Heart left ventricle (tissue), 16 donors: ENCODE measurements at regions not wholly inside any gene's neighbourhood (a gene's known extent, or its start where the extent isn't known, plus 50 kb on each side); places are given as distances from the start of the nearest gene placed in this dataset.
"Not testable (repeated sequence)": the region's sequence is repeated elsewhere in the genome, so short reads cannot be mapped to it uniquely, and the experiment has no call there.

Experiments
- ATAC-seq, 4 donors: fragments of 200-7000 bp; cut with Tn5 transposase; one replicate each; pipeline ENCODE4 v1.9.1; 2020 to 2022; ENCODE audit warnings: moderate library complexity in 4 of 4, mild to moderate bottlenecking in 3 of 4, moderate number of reproducible peaks in 1 of 4
- DNase-seq, 5 donors: peaks; one replicate each; pipeline ENCODE4 v3.0.0-alpha.2; 2020
- H3K27ac ChIP-seq, 12 donors: fragments of 200-600 bp; sonication (generic) in 4 of 12; one replicate each; pipeline versions ENCODE4 v1.5.0 to v1.8.0; 2016 to 2022; ENCODE audit warnings: mild to moderate bottlenecking in 2 of 12
- H3K27me3 ChIP-seq, 9 donors: fragments of 200-600 bp; sonication (generic) in 2 of 9; one replicate each; pipeline versions ENCODE4 v1.5.1 to v1.8.0; 2016 to 2022; ENCODE audit warnings: mild to moderate bottlenecking in 3 of 9
- H3K36me3 ChIP-seq, 9 donors: fragments of 200-600 bp; sonication (generic) in 2 of 9; one replicate each; pipeline versions ENCODE4 v1.5.0 to v1.8.0; 2018 to 2022; ENCODE audit warnings: mild to moderate bottlenecking in 2 of 9
- H3K4me1 ChIP-seq, 12 donors: fragments of 200-600 bp; sonication (generic) in 4 of 12; one replicate each; pipeline versions ENCODE4 v1.5.0 to v1.8.0; 2016 to 2022; ENCODE audit warnings: mild to moderate bottlenecking in 3 of 12
- H3K4me3 ChIP-seq, 12 donors: fragments of 200-600 bp; sonication (generic) in 4 of 12; one replicate each; pipeline versions ENCODE4 v1.5.0 to v1.8.0; 2017 to 2022; ENCODE audit warnings: mild to moderate bottlenecking in 9 of 12, moderate library complexity in 4 of 12
- H3K9me3 ChIP-seq, 12 donors: fragments of 200-600 bp; sonication (generic) in 4 of 12; one replicate each; pipeline versions ENCODE4 v1.5.0 to v1.8.0; 2016 to 2022; ENCODE audit warnings: mild to moderate bottlenecking in 1 of 12
- WGBS, 4 donors: extraction: QIAGEN DNeasy Blood & Tissue Kit in 2 of 4; methylation state at CpG; one replicate each; pipeline versions ENCODE4 v1.1.5 to v1.1.7; 2013 to 2018; 5-methylcytosine and 5-hydroxymethylcytosine counted together
- intact Hi-C, 10 donors: fragments of 100-400 bp; cut with DNase I; formaldehyde crosslinking; loops; one replicate each; pipeline versions ENCODE4 v1.11.1 to v1.14.2; 2022
- donor health status: ischemic (EF 13 %, LVEDD 7.1; RV severe dilation, severe dysfunction).
- donor health status: healthy with polysubstance abuse.
- donor health status: DM: no; HTN: yes; CAD: no.
- donor health status: DM: no; HTN: no; CAD: no.
- donor health status: ischemic (EF 25% LVEDD 6.9; RV normal size, moderate dysfunction).
- donor health status: ischemic (EF 25% LVEDD 5.7; RV mildly dilated, moderate dysfunction).
- donor health status: healthy.
- donor health status: DM: yes; HTN: yes; CAD: no.
- donor health status: ischemic (EF 35%, LVEDD 5.7; RV mildly dilated, moderate dysfunction).
- donor health status: nonischemic (EF 11% LVEDD 7.7; RV severe dilation, severe dysfunction).
- donor health status: DM: yes; HTN: yes; CAD: no.
- donor health status: PGD.
- donor health status: ischemic (EF 29% LVEDD 5.4; RV normal size, mild dysfunction).
- donor health status: nonischemic (EF 23%, LVEDD 6.1; RV moderate dilation, normal function).

GRCh38 chrY:17511984-17512383, 368.0 kb downstream of the CDY2B start:
- H3K36me3 ChIP-seq, intact Hi-C loops, DNase-seq, H3K4me3 ChIP-seq, H3K4me1 ChIP-seq, H3K27ac ChIP-seq, H3K27me3 ChIP-seq, H3K9me3 ChIP-seq, ATAC-seq: not testable (repeated sequence)
- WGBS, 4 donors: no CpG with 5 or more reads among the region's 3 CpGs

- H3K9me3 ChIP-seq, H3K27me3 ChIP-seq, H3K4me3 ChIP-seq, H3K4me1 ChIP-seq, H3K27ac ChIP-seq, intact Hi-C loops, H3K36me3 ChIP-seq, ATAC-seq, DNase-seq: not testable (repeated sequence)
- no CpG with 5 or more reads among the region's 1 CpG for WGBS, 4 donors
Measured at GRCh38 chrY:17511476-17511875, 368.5 kb downstream of the CDY2B start.

- H3K4me3 ChIP-seq, H3K9me3 ChIP-seq, ATAC-seq, DNase-seq, H3K27me3 ChIP-seq, intact Hi-C loops, H3K4me1 ChIP-seq, H3K36me3 ChIP-seq, H3K27ac ChIP-seq: not testable (repeated sequence)
- WGBS, 4 donors: no CpG with 5 or more reads among the region's 2 CpGs
Measured at GRCh38 chrY:17505834-17506233, 374.2 kb downstream of the CDY2B start.

GRCh38 chrY:17484763-17485162, 395.3 kb downstream of the CDY2B start:
- intact Hi-C loops, H3K36me3 ChIP-seq, H3K4me1 ChIP-seq, H3K4me3 ChIP-seq, H3K9me3 ChIP-seq, DNase-seq, H3K27ac ChIP-seq, H3K27me3 ChIP-seq: not testable (repeated sequence)
- ATAC-seq: peak in 1 of 4 donors; percentile 68

GRCh38 chrY:17484157-17484556, 395.9 kb downstream of the CDY2B start:
- H3K4me1 ChIP-seq, intact Hi-C loops, H3K9me3 ChIP-seq, H3K27me3 ChIP-seq, H3K36me3 ChIP-seq, DNase-seq, H3K27ac ChIP-seq, H3K4me3 ChIP-seq: not testable (repeated sequence)
- no CpG with 5 or more reads among the region's 2 CpGs for WGBS, 4 donors
- ATAC-seq: peak in 1 of 4 donors; percentile 39

GRCh38 chrY:17481389-17482022, 398.5 kb downstream of the CDY2B start:
- no CpG with 5 or more reads among the region's 15 CpGs for WGBS, 4 donors

GRCh38 chrY:17472068-17472467, 408.0 kb downstream of the CDY2B start:
- DNase-seq, H3K27me3 ChIP-seq, H3K4me1 ChIP-seq, H3K9me3 ChIP-seq, H3K36me3 ChIP-seq, H3K27ac ChIP-seq, H3K4me3 ChIP-seq, ATAC-seq, intact Hi-C loops: not testable (repeated sequence)
- WGBS, 4 donors: no CpG with 5 or more reads among the region's 3 CpGs

More at GRCh38 chrY:17481389-17482022, 398.5 kb downstream of the CDY2B start:
- H3K4me3 ChIP-seq, H3K36me3 ChIP-seq, H3K27me3 ChIP-seq, H3K4me1 ChIP-seq, DNase-seq, ATAC-seq, H3K27ac ChIP-seq, intact Hi-C loops, H3K9me3 ChIP-seq: not testable (repeated sequence)

- ATAC-seq, H3K27me3 ChIP-seq, H3K36me3 ChIP-seq, H3K27ac ChIP-seq, intact Hi-C loops, DNase-seq, H3K9me3 ChIP-seq, H3K4me3 ChIP-seq, H3K4me1 ChIP-seq: not testable (repeated sequence)
- no CpG with 5 or more reads among the region's 11 CpGs for WGBS, 4 donors
Measured at GRCh38 chrY:17459753-17460152, 420.3 kb downstream of the CDY2B start.
